ENCODE measurements at regions not wholly inside any gene's neighbourhood (a gene's known extent, or its start where the extent isn't known, plus 50 kb on each side); places are given as distances from the start of the nearest gene placed in this dataset.
"Not testable (repeated sequence)": the region's sequence is repeated elsewhere in the genome, so short reads cannot be mapped to it uniquely, and the experiment has no call there.

DNA sequence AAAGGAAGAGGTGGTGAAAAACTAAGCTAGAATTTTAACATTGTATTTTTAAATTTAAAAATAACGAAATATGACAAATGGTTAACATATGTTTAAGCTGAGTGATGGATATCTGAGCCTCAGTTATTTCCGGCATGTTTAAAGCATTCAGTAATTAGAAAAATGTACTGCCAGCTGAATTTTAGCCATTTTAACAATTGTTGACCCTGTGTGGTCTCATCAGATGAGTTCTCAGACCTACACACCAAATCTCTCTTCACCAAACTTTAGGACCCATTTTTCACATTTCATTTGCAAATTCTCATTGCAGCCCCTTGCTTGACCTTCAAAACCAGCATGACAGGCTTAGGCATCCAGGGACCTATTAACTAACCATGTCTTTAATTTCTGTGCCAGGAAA is 91.5 kb upstream of the RGPD4 start:
- DNase-seq, result no peak

GRCh38 chr2:107737756-107738155 is 88.9 kb upstream of the RGPD4 start:
- no peak for DNase-seq

GRCh38 chr2:107738266-107738665 is 88.4 kb upstream of the RGPD4 start:
- no peak for DNase-seq

DNA sequence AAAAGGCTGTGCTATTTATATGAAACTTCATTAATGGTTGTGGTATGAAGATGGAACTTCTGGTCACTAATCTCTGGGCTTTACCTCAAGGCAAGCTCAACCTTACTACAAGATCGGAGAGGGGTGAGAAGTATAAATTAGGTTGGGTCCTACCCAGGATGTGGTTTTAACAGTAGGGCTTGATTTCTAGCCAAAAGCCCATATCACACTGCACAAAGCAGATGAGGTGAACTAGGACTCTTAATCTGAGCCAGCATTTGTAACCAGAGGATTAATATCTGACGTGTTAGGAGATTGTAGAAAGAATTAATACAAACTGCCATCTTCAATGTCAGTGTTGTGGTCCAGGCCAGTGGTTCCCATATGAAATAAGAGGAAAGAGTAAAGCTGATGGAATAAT is 86.4 kb upstream of the RGPD4 start:
- DNase-seq, result no peak

GRCh38 chr2:107742460-107743027 is 84.1 kb upstream of the RGPD4 start:
- DNase-seq, result no peak

DNA sequence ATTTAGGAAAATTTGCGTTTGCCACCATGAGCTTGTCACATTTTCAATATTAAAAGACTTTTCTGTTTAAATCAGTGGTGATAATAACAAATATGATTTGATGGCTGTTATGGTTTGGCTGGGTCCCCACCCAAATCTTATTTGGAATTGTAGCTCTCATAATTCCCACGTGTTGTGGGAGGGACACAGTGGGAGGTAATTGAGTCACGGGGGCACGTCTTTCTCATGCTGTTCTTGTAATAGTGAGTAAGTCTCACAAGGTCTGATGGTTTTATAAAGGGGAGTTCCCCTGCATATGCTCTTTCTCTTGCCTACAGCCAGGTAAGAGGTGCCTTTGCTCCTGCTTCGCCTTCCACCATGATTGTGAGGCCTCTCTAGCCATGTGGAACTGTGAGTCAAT is 83.4 kb upstream of the RGPD4 start:
- no peak for DNase-seq

DNA sequence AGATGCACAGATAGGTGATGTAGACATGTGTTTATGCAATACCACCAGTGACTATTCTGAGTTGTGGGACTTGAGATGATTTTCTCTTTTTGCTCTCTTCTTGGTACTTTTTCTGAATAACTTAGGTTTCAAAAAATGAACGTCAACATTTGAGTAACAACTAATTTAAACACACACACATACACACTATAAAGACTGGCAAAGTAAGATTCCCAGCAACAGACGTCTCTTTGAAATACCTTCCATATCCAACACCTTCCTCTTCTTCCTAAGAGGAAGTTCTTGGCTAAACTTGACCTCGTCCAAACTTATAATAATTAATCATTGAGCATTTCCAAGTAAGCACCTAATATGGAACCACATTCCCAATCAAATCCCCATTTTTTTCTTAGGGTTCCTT is 81.6 kb upstream of the RGPD4 start:
- DNase-seq, result no peak

DNA sequence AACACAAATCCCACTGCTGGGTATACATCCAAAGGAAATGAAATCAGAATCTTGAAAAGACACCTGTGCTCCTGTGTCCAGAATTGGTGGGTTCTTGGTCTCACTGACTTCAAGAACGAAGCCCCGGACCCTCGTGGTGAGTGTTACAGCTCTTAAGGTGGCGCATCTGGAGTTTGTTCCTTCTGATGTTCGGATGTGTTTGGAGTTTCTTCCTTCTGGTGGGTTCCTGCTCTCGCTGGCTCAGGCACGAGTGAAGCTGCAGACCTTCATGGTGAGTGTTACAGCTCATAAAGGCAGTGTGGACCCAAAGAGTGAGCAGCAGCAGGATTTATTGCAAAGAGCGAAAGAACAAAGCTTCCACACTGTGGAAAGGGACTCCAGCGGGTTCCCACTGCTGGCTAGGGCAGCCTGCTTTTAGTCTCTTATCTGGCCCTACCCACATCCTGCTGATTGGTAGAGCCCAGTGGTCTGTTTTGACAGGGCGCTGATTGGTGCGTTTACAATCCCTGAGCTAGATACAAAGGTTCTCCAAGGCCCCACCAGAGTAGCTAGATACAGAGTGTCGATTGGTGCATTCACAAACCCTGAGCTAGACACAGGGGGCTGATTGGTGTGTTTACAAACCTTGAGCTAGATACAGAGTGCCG is 80.0 kb upstream of the RGPD4 start:
- DNase-seq, result not testable (repeated sequence)

DNA sequence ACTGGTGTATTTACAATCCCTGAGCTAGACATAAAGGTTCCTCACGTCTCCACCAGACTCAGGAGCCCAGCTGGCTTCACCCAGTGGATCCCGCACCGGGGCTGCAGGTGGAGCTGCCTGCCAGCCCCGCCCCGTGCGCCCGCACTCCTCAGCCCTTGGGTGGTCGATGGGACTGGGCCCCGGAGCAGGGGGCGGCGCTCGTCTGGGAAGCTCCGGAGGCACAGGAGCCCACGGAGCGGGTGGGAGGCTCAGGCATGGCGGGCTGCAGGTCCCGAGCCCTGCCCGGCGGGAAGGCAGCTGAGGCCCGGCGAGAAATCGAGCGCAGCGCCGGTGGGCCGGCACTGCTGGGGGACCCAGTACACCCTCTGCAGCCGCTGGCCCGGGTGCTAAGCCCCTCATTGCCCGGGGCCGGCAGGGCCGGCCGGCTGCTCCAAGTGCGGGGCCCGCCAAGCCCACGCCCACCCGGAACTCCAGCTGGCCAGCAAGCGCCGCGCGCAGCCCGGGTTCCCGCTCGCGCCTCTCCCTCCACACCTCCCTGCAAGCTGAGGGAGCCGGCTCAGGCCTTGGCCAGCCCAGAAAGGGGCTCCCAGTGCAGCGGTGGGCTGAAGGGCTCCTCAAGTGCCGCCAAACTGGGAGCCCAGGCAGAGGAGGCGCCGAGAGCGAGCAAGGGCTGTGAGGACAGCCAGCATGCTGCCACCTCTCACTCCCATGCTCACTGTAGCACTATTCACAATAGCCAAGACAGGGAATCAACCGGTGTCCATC is 79.3 kb upstream of the RGPD4 start:
- not testable (repeated sequence) for DNase-seq

DNA sequence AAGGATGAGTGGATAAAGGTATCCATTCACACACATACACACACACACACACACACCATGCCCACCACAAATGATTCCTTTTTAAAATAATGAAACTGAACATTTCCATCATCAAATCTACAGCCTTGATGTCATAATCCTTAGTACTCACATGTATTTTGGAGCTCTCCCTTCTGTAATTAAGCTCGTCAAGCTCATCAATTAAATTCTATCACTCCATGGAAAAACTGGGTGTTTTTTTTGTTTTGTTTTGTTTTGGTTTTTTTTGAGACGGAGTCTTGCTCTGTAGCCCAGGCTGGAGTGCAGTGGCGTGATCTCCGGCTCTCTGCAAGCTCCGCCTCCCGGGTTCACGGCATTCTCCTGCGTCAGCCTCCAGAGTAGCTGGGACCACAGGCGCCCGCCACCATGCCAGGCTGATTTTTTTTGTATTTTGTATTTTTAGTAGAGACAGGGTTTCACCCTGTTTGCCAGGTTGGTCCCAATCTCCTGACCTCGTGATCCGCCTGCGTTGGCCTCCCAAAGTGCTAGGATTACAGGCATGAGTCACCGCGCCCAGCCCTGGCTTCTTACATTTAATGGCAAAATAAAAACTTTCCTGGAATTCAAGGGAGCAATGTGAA is 78.6 kb upstream of the RGPD4 start:
- no peak for DNase-seq

DNA sequence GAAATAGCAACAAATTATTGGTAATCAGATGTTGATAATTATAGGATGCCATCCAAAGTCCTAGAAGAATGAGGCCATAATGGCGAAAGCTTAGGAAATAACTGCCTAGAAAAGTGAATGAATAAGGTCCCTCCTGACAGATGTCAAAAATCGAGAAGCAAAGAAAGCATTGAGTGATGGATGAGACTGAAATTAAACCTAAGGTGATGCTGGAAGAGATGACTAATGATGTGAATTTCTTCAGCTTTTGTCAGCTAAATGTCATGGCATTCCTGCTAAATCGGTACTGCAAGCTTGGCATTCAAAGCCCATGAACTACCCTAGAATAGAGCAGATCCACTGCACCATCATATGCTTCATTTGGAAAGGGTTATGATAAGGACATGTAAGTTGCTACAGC is 74.8 kb upstream of the RGPD4 start:
- DNase-seq, result no peak

- not testable (repeated sequence) for DNase-seq
Observed at GRCh38 chr2:107753806-107754205, 72.9 kb upstream of the RGPD4 start.

DNA sequence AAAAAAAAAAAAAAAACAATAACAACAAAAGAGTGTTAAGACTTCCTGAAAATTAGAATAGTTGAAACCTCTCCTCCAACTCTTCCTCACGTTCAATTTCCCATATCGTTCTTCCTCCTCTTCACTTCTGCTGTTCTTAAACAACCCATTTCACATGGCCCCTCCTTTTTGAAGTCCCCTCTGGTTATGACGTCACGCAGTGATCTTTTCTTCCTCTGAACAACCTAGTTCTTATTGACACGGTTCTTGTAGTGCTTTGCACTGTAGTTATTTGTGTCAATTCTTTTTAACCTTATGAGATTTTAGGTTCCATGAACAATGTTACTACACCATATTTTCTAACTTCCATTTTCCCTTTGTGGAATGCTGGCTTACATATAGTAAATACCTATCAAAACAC is 69.5 kb upstream of the RGPD4 start:
- no peak for DNase-seq

DNA sequence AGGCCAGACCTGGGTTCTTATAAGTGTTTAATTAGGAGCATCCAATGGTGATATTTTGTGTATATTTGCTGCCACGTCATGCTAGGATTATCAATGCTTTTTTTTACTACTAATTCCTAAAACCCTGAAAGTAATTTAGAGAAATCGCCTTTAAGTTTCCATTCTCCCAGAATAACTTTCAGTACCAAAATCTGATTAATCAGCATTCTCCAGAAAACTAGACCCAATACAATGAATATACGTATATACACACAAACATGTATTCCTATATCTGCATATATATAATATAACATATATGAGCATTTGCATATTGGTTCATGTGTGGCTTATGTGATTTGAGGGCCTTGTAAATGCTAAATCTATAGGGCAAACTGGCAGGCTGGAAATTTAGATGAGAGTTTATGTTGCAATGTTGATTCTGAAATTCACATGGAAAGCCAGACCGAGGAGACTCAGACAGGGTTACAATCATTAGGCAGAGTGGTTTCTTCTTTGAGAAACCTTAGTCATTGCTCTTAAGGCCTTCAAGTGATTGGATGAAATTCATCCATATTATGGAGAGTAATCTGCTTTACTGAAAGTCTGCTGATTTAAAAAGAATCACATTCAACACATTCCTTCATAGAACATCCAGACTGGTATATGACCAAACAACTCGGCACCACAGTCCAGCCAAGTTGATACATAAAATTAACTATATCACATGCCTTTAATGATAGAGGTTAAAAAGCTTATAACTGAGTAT is 65.9 kb upstream of the RGPD4 start:
- DNase-seq, result no peak

GRCh38 chr2:107772353-107772752 is 54.3 kb upstream of the RGPD4 start:
- DNase-seq, result no peak

DNA sequence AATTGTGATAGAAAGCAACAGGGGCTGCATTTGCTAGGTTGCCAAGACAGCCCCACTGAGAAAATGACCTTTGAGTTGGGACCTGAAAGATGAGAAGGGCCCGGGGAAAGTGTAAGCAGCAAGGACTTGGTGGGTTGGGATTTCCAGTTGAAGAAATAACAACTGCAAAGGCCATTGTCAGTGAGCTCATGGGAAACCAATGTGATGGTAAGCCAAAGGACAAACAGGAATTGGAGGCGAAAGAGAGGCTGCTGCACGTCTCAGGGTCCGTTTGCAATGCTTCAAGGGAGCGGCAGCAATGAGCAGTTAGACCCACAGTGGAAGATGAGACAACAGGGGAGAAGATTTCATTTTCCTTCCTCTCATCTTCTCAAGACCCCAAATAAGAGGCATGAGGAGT is 51.5 kb upstream of the RGPD4 start:
- DNase-seq, result no peak

DNA sequence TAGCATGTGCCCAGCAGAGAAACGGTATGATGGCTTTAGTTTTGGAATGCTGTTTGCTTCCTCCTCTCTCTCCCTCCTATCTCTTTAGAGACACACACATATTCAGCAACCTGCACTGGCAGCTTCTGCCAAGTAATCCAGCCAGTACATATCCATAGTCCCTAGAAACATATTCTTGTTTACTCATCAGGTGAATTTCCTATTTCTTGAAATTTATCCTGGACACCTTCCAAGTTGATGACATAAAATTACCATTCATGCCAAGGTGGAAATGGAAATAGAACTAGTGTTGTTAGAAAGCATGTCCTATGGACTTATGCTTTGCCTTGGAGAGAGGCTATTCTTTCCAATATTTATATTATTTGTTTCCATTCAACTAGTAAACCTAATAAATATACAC is 50.9 kb upstream of the RGPD4 start:
- no peak for DNase-seq

- no peak for DNase-seq
Observed at GRCh38 chr2:107776362-107776761, 50.3 kb upstream of the RGPD4 start.
